ENCODE measurements at regions not wholly inside any gene's neighbourhood (a gene's known extent, or its start where the extent isn't known, plus 50 kb on each side); places are given as distances from the start of the nearest gene placed in this dataset.

DNA sequence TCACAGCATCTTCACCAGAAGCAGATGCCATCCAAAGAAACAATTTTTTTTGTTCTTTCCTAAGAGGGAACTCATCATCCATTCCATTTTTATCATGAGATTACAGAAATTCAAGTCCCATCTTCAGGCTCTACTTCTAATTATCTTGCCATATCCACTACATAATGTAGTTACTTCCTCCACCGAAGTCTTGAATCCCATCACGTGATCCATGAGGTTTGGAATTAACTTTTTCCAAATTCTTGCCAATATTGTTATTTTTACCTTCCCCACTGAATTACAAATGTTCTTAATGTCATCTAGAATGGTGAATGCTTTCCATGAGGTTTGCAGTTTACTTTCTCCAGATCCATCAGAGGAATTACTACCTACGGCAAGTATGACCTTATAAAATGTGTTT, 1014.7 kb upstream of the LRRN3 start:
- no peak for DNase-seq

DNA sequence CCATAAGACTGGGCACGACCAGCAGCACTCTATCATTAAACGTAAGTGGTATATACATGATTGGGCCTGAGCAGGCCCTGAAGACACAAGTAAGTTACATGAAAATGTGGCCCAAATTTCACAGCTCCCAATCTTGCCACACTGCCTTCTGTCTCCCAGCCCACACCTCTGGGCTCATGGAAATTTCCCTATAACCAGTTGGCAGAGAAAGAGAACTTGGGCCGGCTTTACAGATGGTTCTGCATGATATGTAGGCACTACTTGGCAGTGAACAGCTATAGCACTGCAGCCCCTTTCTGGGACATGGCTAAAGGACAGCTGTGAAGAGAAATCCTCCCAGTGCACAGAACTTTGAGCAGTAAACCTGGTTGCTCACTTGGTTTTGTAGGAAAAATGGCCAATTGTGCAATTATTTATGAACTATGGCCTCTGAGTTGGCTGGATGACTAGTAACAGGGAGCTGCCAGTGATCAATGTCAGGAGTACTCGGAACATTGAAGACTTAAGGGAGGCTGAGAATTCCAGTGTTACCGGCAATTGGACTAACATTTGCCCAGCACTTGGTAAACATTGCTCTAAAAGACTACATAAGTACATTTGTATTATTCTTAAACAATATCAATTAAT, 1006.6 kb upstream of the LRRN3 start:
- no peak for DNase-seq

DNA sequence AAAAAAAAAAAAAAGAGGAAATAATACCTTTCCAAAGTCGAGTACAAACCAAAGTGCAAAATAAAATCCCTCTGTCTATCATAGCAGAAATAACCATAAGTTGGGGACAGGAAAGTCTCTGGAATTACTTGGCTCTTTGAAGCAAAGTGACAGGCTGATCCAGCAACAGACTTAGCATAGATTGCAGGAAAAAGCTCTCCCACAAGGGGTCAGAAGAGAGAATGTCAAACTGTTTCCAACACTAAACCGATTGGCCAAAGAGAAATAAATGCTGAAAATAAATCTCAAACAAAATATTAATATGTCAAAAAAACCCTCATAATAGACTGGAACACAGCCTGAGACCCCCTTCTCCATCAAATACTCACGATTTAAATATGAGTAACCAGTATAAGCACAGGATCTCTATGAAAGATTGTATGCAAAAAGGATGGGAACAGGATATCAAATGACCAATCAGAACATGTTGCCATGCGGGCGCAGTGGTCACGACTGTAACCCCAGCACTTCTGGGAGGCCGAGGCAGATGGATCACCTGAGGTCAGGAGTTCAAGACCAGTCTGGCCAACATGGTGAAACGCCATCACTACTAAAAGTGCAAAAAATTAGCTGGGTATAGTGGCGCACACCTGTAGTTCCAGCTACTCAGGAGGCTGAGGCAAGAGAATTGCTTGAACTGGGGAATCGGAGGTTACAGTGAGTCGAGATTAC, 1000.7 kb upstream of the LRRN3 start:
- peak; percentile 34 for DNase-seq

DNA sequence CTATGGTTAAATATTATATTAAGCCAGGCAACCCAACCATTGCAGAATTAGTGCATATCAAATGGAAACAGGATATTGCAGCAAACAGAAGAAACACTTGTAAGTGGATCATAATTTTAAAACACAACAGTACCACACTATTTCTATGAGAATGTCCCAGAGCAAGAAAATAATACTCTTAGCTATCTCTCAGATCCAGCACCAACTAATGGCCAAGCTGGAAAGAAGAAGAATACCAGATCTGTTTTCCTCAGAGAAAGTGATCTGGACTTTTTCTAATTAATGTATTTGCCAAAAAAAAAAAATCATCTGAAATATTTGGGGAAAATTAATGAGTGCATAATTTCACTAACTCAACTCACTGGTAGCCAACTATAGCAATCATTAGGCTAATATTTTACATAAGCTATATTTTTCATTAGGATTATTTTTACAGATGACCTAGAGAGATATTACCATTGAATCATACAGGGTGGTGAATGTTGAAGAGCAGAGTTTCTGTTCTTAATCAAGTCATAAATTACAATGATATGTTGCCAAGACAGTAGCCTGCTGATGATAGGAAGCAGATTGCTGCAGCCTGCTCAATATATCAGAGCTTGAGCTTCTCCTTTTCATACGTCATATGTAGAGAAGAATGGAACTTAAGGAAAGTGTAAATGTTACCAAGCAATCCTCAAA, 995.4 kb upstream of the LRRN3 start:
- DNase-seq: no peak

DNA sequence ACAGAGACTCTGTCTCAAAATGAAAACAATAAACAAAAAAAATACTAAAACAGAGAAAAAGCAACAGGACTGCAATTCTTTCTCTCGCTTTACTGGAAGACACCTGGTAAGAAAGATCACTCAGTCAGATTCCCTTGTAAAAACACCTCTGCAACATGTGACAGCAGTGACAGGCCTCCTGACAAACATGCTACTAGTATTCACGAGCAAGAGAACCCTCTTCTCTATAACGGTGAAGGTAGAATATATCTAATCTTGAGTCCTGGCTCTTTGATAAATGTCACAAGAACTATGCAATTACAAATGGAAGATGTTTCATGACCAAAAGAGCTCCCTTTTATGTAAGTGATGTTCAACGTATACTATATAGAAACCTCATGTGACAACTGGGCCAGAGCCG, 986.7 kb upstream of the LRRN3 start:
- DNase-seq: no peak

DNA sequence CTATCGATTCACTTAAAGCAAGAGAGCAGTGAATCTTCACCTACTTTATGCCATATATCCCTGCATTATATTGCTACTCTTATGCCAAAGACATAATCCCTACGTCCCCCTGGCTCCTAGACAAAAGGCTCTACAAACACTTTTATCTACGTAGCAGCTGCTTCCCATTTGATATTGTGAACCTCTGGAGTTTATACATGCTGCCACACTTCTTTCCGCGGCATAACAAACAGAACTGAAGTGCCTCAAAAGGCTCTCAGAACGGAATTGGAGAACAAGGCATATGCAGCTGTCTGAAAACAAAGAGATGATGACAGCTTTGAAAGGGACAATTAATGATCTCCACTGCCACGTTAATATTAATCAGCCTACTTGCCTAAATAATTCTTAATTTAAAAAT, 985.6 kb upstream of the LRRN3 start:
- no peak for DNase-seq

DNA sequence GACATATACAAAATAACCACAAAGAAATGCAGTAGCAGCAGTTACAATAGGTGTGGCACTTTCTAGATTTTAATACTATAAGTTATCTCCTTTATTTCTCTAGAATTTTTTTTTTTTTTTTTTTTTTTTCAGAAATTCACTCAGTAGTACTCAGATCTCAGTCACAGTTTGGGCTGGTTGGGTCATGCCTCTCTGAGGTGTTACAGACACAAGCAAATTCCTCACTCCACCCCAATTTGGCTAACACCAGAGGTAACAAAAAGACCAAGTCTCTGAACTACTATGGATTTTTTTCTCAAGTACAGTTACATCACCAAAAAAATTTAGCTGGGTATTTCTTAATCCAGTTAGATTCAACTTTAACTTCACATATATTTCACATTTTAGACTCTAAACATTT, 985.1 kb upstream of the LRRN3 start:
- DNase-seq: no peak

DNA sequence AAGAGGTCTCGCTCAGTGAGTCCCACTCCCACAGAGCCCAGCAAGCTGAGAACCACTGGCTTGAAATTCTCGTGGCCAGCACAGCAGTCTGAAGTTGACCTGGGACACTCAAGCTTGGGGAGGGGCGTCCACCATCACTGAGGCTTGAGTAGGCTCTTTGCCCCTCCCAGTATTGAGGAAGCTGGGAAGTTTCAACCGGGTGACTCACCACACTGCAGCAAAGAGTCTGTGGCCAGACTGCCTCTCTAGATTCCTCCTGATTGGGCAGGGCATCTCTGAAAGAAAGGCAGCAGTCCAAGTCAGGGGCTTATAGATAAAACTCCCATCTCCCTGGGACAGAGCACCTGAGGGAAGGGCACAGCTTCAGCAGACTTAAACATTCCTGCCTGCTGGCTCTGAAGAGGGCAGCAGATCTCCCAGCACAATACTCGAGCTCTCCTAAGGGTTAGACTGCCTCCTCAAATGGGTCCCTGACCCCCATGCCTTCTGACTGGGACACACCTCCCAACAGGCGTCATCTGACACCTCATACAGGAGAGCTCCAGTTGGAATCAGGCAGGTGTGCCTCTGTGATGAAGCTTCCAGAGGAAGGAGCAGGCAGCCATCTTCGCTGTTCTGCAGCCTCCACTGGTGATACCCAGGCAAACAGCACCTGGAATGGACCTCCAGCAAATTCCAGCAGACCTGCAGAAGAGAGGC, 970.9 kb upstream of the LRRN3 start:
- no peak for DNase-seq

DNA sequence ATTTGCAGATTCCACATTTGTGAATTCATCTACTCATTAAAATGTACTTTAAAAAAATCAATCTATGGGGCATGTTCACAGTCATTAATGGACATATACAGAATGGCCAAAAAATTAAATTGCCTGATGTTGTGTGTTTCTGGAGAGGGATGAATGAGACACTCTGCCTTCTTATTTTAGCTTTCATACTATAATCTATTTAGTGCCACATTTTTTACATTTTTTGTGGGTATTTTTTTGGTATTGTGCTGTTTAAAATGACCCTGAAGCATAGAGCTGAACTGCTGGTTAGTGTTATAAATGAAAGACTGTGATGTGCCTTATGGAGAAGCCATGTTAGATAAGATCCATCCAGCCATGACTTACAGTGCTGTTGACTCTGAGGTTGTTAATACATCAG, 961.8 kb upstream of the LRRN3 start:
- DNase-seq: no peak

DNA sequence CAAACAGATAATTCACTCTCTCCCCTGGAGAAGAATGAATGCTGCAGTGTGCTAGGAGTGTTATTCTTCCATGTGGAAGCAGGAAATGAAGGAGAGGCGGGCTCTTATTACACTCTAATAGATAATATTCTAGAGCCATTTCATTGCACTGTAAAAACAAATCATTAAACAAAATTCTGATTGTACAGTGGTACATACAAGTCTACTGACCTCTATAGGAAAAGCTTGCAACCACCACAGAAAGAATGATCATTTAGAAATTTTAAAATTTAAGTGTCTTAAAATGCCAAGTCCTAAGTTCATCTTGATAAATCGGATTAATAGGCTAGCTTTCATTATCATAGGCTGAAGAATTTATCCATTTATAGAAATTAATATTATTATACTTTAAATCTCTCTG, 960.3 kb upstream of the LRRN3 start:
- no peak for DNase-seq

DNA sequence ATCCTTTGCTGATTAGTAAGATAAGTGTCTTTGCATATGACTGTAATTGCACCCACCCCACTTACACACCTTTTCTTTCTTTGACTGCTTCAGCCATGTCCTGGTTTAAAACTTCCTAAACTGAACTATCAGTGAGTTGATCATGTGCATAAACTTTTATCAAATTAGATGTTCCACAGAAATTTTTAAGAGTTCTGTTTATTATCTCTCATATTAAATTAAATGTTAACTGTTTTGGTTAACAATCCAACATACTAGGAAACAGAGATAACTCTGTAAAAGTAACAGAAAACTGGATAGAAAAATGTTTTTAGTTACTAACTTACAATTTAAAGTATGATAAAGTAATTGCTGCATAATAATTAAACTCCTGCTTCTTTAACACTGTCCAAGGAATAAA, 959.6 kb upstream of the LRRN3 start:
- no peak for DNase-seq

DNA sequence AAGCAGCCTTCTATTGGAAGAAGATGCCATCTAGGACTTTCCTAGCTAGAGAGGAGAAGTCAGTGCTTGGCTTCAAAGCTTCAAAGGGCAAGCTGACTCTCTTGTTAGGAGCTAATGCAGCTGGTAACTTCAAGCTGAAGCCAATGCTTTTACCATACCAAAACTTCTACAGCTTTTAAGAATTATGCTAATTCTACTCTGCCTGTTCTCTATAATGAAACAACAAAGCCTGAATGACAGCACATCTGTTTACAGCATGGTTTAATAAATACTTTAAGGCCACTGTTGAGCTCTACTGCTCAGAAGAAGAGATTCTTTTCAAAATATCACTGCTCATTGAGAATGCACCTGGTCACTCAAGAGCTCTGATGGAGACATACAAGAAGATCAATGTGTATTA, 951.9 kb upstream of the LRRN3 start:
- DNase-seq: no peak

DNA sequence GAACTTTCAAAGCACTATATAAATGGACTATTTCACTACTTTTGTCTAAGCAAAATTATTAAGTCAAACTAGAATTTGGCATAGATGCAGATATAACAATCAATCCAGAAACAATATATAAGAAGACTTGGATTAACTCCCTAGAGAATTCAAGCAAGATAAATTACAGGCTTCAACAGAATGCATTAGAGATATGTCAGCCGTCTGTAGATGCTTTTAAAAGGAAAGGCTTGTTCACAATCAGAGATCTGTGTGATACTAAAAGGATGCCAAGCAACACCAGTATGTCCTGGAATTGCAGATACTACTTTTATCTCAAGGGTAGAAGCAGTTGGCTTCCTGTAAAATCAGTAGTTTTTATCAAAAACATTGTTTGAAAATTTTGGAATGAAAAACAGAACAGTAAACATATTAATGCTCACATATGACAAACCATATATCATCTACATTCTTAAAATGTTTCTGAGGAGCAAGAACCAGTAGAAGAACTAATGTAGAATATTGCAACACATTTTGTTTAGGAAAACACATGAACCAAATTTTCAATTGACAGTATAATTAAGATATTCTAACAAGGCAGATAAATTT, 947.9 kb upstream of the LRRN3 start:
- DNase-seq: no peak

DNA sequence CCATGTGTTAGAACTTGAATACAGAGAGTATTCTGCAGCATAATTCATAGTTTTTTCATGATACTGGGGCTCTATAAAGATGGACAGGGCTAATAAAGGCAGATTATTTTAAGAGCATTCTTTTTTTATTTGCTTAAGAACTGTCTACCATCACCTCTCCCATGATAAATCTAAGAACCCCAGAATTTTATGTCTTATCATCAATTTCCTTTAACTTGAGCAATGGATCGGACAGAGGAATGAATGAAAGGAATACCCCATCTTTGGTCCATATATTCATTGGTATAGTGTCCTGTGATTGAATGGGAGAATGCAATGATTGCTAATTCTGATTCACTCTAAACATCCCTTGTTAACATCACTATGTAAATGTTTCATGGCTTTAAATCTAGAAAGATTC, 946.3 kb upstream of the LRRN3 start:
- DNase-seq: no peak

DNA sequence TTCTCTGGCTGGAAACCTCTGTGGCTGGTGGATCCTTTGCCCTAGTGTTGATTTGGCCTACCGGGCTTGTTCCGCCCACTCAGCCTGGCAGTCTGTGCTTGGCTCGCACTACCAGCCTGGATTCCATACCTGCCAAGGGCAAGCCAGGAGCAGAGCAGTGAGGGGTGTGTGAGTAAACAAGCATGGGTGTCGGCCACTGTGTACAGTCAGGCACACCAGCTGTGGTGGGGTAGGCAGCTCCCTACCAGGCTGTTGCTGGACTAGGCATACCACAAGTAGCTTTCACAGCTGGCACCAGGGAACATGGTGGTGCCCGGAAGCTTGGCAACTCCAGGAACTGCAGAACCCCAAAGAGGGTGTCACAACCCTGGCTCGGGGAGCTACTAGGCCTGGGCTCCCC, 942.9 kb upstream of the LRRN3 start:
- DNase-seq: no peak

DNA sequence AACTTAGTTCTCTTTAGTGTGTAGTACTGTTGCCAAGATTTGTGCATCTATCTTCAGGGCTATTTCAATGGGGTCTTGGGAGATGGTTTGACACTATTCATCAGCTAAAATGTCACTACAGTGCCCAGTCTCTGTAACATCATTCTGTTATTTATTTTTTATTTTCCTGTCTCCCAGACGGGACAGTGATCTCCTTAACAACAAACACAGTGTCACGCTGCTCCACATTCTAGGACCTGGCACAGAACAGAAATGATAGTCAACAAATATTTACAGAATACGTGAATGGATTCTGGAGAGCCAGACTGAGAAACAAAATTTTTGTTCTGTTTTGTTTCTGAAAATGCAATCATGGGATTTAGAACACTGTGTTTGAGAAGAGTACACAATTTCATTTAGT, 937.7 kb upstream of the LRRN3 start:
- no peak for DNase-seq

DNA sequence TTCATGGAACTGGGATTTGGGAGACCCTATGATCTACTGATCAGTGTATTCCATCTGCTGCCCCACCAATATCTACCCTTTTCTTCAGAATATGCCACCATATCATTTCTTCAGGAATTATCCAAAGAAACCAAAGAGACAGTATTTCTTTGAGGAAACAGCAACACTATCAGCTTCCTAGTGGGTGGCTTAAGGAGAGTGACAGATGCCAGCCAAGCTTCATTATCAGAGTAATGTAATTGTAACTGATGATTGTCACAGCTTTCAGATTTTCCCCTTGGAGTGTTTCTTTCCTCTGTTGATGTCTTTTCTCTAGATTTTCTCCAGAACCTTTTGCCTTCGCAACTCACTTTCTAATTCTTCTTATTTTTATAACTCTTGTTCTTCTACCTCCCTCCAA, 934.4 kb upstream of the LRRN3 start:
- DNase-seq: no peak

DNA sequence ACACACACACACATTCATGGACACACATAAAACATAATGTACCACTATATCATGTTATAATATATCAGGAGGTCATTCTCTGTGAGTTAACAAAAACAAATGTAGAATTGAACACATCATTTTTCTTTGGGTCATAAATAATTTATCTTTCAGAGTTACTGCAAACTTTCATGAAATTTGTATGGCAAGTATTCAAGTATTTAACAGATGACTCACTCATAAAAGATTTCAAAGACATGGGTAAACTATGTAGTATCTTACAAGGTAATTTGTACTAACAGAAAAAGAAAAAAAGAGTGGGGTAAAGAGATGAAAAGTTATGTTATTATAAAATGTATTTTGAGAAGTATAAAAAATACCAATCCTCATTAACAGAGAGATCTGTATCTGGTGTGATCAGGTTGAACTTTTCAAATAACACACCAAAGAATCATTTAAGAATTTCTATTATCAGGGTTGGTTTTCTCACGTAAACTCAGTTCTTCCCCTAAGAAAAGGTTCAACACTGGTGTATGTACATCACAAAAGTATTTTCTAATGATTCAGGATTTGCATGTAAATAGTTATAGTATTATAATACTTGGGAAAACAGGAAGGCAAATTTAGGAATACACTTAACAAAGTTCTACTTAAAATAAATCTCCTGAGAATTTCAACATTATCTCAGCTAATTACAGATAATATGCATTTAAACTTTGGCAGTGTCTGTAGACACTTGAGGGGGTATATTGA, 933.1 kb upstream of the LRRN3 start:
- DNase-seq: no peak

DNA sequence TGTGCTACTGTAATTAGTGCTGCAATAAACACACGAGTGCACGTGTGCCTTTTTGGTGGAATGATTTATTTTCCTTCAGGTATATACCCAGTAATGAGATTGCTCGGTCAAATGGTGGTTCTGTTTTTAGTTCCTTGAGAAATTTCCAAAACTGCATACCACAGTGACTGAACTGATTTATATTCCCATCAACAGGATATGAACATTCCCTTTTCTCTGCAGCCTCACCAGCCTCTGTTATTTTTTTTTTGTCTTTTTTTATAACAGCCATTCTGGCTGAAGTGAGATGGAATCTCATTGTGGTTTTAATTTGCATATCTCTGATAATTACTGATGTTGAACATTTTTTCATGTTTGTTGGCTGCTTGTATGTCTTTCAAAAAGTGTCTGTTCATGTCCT, 922.9 kb upstream of the LRRN3 start:
- DNase-seq: no peak

DNA sequence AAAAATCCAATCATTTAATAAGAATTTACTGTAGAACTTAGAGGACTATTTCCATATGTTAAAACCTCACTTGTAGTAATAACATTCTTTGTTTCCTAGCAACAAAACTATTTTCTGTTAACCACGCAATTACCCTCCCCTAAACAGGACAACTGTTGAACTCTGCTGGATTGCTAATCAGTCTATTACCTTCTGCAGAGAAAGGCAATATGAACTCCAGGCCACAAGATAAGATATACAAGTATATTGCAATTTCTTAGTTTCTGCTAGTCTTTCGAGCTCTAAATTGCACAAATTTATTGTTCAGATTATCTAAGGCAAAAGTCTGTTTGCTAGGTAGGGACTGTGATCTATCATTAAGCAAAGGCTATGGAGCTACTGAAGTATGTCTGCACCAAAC, 920.1 kb upstream of the LRRN3 start:
- DNase-seq: no peak

DNA sequence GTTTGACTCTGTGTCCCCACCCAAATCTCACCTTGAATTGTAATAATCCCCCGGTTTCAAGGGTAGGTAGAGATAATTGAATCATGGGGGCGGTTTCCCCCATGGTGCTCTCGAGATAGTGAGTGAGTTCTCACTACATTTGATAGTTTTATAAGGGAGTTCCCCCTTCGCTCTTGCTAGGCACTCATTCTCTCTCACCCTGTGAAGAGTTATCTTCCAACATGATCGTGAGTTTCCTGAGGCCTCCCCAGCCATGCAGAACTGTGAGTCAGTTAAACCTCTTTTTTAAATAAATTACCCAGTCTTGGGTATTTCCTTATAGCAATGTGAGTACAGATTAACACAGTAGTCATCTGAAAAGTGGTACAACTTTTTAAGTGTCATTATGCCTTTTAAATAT, 913.5 kb upstream of the LRRN3 start:
- DNase-seq: no peak

DNA sequence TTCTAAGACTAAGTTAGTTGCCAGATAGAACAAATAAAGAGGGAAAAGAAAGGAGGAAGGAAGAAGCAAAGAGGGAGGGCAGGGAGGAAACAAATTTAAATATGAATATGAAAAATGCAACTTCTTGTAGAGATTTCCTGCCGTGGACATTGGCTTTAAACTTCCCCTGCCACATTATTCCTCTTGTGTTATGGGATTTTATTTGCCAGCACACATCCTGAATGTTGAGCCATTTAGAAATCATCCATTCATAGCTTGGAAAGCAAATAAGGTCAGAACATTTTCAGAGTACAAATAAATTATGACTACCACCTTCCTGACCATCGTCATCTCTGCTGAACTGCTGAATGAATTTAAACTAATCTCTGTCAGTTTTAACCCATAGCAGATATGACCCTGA, 911.9 kb upstream of the LRRN3 start:
- no peak for DNase-seq

DNA sequence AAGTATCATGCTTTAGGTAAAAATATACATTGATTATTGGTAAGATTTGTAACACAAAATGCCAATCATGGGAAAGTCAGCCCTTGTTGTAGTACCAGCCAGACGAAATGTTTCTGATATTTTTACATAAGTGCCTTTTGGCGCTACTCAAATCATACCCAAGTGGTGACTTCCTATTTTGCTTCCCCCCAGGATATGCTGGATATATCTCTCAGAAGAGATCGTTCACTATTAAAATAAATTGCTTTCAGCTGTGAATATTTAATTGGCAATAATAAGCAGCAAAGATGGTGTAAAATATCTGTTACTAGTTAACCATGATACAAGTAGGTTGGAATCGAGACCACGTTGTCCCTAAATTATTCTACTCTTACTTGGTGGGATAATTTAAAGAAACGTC, 909.2 kb upstream of the LRRN3 start:
- DNase-seq: no peak
